Mesenchymal stem cell (in vitro differentiated cells and primary cell): ENCODE measurements at regions not wholly inside any gene's neighbourhood (a gene's known extent, or its start where the extent isn't known, plus 50 kb on each side); places are given as distances from the start of the nearest gene placed in this dataset.

Source experiments
- DNase-seq: peaks from one replicate; pipeline ENCODE4 v3.0.0-alpha.2; 2013
- H2AFZ ChIP-seq: one replicate; pipeline ENCODE4 v1.6.1; 2013; ENCODE audit warnings: low read depth, mild to moderate bottlenecking, control low read depth, inconsistent platforms, low read length, moderate library complexity
- H2AK5ac ChIP-seq: 2 replicates; pipeline ENCODE4 v1.6.1; 2013; ENCODE audit warnings: low read length, moderate library complexity, mild to moderate bottlenecking, inconsistent platforms; ENCODE audit not compliant: severe bottlenecking
- H2BK120ac ChIP-seq: one replicate; pipeline ENCODE4 v1.6.1; 2013; ENCODE audit warnings: low read depth, mild to moderate bottlenecking, inconsistent platforms, low read length, moderate library complexity
- H2BK12ac ChIP-seq, 2 experiments: one replicate each; pipeline ENCODE4 v1.6.1; 2013; ENCODE audit warnings: inconsistent platforms in 2 of 2, low read length in 2 of 2, mild to moderate bottlenecking in 2 of 2, moderate library complexity in 2 of 2, control low read depth in 1 of 2
- H2BK15ac ChIP-seq: one replicate; pipeline ENCODE4 v1.6.1; 2013; ENCODE audit warnings: mild to moderate bottlenecking, low read depth, inconsistent platforms; ENCODE audit not compliant: poor library complexity, severe bottlenecking
- H2BK5ac ChIP-seq: 2 replicates; pipeline ENCODE4 v1.6.1; 2013; ENCODE audit warnings: low read depth, mild to moderate bottlenecking, low read length, control low read depth, inconsistent platforms; ENCODE audit not compliant: poor library complexity, severe bottlenecking
- H3K14ac ChIP-seq, 2 experiments: one replicate each; pipeline ENCODE4 v1.6.1; 2013; ENCODE audit warnings: inconsistent platforms in 2 of 2, low read length in 2 of 2, control low read depth in 1 of 2, mild to moderate bottlenecking in 1 of 2, moderate library complexity in 1 of 2
- H3K18ac ChIP-seq, 2 experiments: one replicate each; pipeline ENCODE4 v1.6.1; 2013; ENCODE audit warnings: inconsistent platforms in 2 of 2, low read length in 2 of 2, control low read depth in 1 of 2, low read depth in 1 of 2, mild to moderate bottlenecking in 1 of 2
- H3K23ac ChIP-seq, 2 experiments: one replicate each; pipeline ENCODE4 v1.6.1; 2013; ENCODE audit warnings: inconsistent platforms in 2 of 2, low read length in 2 of 2, mild to moderate bottlenecking in 2 of 2, moderate library complexity in 2 of 2, control low read depth in 1 of 2
- H3K27ac ChIP-seq: 2 replicates; pipeline ENCODE4 v1.5.1; 2013; ENCODE audit warnings: mild to moderate bottlenecking, moderate library complexity, low read length, control low read depth, inconsistent platforms; ENCODE audit not compliant: poor library complexity, severe bottlenecking
- H3K27me3 ChIP-seq, 2 experiments: 2 replicates each; pipeline versions ENCODE4 v1.6.1 to v1.7.0; 2013; ENCODE audit warnings: low read length in 2 of 2, mild to moderate bottlenecking in 2 of 2, moderate library complexity in 2 of 2, control low read depth in 1 of 2, inconsistent platforms in 1 of 2; ENCODE audit not compliant: control insufficient read depth in 1 of 2, insufficient read depth in 1 of 2
- H3K36me3 ChIP-seq, 2 experiments: 2 replicates each; pipeline versions ENCODE4 v1.6.1 to v1.7.0; 2013; ENCODE audit warnings: low read length in 2 of 2, control low read depth in 1 of 2, inconsistent platforms in 1 of 2, low read depth in 1 of 2, mild to moderate bottlenecking in 1 of 2; ENCODE audit not compliant: insufficient read depth in 2 of 2, control insufficient read depth in 1 of 2
- H3K4ac ChIP-seq, 2 experiments: one replicate each; pipeline ENCODE4 v1.6.1; 2013; ENCODE audit warnings: inconsistent platforms in 2 of 2, low read length in 2 of 2, mild to moderate bottlenecking in 2 of 2, moderate library complexity in 2 of 2, control low read depth in 1 of 2, low read depth in 1 of 2
- H3K4me1 ChIP-seq: 2 replicates; pipeline ENCODE4 v1.6.1; 2013; ENCODE audit warnings: low read depth, low read length, control low read depth; ENCODE audit not compliant: control insufficient read depth, insufficient read depth
- H3K4me2 ChIP-seq: 2 replicates; pipeline ENCODE4 v1.6.1; 2013; ENCODE audit warnings: low read length, mild to moderate bottlenecking, inconsistent platforms; ENCODE audit not compliant: poor library complexity, severe bottlenecking
- H3K4me3 ChIP-seq, 2 experiments: 2 replicates each; pipeline versions ENCODE4 v1.5.1 to v1.7.0; 2013; ENCODE audit warnings: low read length in 2 of 2, mild to moderate bottlenecking in 2 of 2, control low read depth in 1 of 2, low read depth in 1 of 2; ENCODE audit not compliant: insufficient read depth in 1 of 2
- H3K79me1 ChIP-seq: replicated peaks from 2 replicates; pipeline ENCODE4 v1.6.1; 2013; ENCODE audit warnings: mild to moderate bottlenecking, control low read depth, low read length, inconsistent platforms; ENCODE audit not compliant: poor library complexity, severe bottlenecking
- H3K9ac ChIP-seq: 2 replicates; pipeline ENCODE4 v1.7.0; 2013; ENCODE audit warnings: mild to moderate bottlenecking, low read length, moderate library complexity
- H3K9me3 ChIP-seq: 2 replicates; pipeline ENCODE4 v1.7.0; 2013; ENCODE audit warnings: mild to moderate bottlenecking, low read length; ENCODE audit not compliant: control insufficient read depth
- H4K8ac ChIP-seq: one replicate; pipeline ENCODE4 v1.6.1; 2013; ENCODE audit warnings: inconsistent platforms, mild to moderate bottlenecking, low read length, moderate library complexity
- H4K91ac ChIP-seq: one replicate; pipeline ENCODE4 v1.6.1; 2013; ENCODE audit warnings: mild to moderate bottlenecking, low read length, inconsistent platforms
- WGBS: methylation state at CpG from one replicate; pipeline ENCODE4 v1.1.7; 2013; ENCODE audit warnings: mixed read lengths; 5-methylcytosine and 5-hydroxymethylcytosine counted together

DNA sequence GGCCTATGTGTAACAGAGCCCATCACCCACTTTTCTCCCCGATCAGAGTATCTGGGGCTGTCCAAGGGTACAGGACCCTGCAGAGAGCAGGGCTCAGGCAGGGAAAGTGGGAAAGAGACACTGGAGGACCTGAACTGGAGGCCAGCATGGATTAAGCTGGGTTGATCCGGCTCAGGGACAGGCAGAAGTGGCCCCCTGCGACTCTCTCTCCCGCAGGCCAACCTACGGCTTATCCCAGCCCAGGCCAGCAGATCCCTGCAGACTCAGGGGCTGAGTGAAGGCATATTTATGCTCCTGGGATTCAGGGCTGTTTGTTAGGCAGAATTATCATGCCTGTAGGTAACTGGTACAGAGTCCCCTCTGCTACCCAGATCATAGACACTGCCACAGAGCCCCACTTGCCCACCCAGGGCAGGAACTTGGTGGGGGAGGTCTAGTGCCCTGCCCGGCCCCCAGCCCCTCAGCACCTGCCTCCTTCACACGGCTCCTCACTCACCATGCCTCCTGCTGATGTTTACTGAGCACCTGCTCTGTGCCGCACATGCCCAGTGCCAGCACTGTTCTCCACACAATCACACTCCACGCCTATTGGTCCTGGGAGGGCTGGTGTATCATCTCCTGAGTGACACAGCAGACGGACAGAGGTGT, 87.3 kb downstream of the ADRA2C start:
- 77% methylated on average over 10 of the region's 10 CpGs for WGBS
- no peak for DNase-seq

DNA sequence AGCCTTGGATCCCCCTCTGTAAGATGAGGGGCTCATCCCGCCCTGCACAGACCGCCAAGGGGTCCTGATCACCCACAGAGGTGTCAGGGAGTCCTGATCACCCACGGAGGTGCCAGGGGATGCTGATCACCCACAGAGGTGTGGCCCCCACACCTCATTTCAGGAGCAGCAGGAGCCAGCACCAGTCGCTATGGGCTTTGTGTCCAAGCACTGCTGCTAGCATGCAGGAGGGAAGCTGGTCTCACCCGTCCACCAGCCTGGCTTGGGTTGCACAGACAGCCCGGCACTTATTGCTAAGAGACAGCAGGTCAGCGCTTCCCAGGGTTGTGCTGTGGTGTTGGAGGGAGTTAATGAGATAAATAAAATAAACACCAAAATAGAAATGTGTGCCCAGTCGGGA, 88.5 kb downstream of the ADRA2C start:
- H3K4me1 ChIP-seq = no peaks in the 10 kb centered on the region
- H3K4ac ChIP-seq = no peak overlapping the region
- H3K27ac ChIP-seq = no peak overlapping the region
- H2AFZ ChIP-seq = peak overlapping the region; percentile 10
- H3K18ac ChIP-seq = no peak overlapping the region
- no peak for DNase-seq
- no peak overlapping the region for H2BK5ac ChIP-seq
- no peak overlapping the region for H3K9ac ChIP-seq
- H2AK5ac ChIP-seq = no peak overlapping the region
- H4K8ac ChIP-seq = no peak overlapping the region
- no peaks in the 10 kb centered on the region for H3K36me3 ChIP-seq
- no peak overlapping the region for H3K4me3 ChIP-seq
- no peaks in the 10 kb centered on the region for H3K79me1 ChIP-seq
- peaks cover 26 to 96% of the 10 kb centered on the region in 2 experiments for H3K27me3 ChIP-seq
- H3K4me2 ChIP-seq = no peak overlapping the region
- WGBS = 67% methylated on average over 8 of the region's 8 CpGs
- no peak overlapping the region for H3K14ac ChIP-seq
- no peak overlapping the region for H4K91ac ChIP-seq
- H2BK12ac ChIP-seq = no peak overlapping the region
- H3K23ac ChIP-seq = no peak overlapping the region
- peaks cover 12% of the 10 kb centered on the region for H3K9me3 ChIP-seq
- no peak overlapping the region for H2BK15ac ChIP-seq
- H2BK120ac ChIP-seq = no peak overlapping the region

More for the DNA sequence above, 87.3 kb downstream of the ADRA2C start:
- Histone ChIP-seq H2BK12ac (no peak overlapping the region), H3K14ac (no peak overlapping the region), H3K23ac (no peak overlapping the region), H3K4ac (no peak overlapping the region), H3K18ac (no peak overlapping the region), H3K9me3 (peaks cover 18% of the 10 kb centered on the region), H3K4me3 (peak overlapping the region in 1 of 2 experiments; percentile 16), H2BK120ac (no peak overlapping the region), H4K8ac (no peak overlapping the region), H3K79me1 (no peaks in the 10 kb centered on the region), H3K9ac (no peak overlapping the region), H2AFZ (no peak overlapping the region), H4K91ac (no peak overlapping the region), H3K27ac (no peak overlapping the region), H3K36me3 (no peaks in the 10 kb centered on the region), H2BK5ac (no peak overlapping the region), H3K4me1 (no peaks in the 10 kb centered on the region), H2AK5ac (no peak overlapping the region), H3K4me2 (no peak overlapping the region), H2BK15ac (no peak overlapping the region), H3K27me3 (peaks cover 20 to 88% of the 10 kb centered on the region in 2 experiments)

DNA sequence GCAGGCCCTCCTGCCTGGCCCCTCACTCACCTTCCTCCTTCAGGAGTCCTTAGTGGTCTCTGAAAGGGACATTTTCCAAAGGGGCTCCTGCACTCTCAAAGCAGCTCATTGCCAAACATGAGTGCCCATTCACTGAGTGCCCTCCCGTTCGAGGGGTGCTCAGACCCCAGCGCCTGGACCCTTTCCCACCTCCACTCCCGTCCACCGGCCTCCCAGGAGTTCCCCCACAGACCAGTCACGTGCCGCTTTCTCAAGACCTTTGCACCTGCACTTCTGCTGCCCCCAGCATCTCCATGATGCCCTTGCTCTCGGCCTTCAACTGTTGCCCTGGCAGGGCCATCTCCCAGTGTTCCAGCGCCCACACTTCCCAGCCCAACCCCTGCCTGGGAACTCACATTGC, 89.5 kb downstream of the ADRA2C start:
- no peak overlapping the region for H2BK12ac ChIP-seq
- no peak overlapping the region for H3K23ac ChIP-seq
- no peak overlapping the region for H2BK120ac ChIP-seq
- no peak overlapping the region for H2AK5ac ChIP-seq
- no peak overlapping the region for H3K18ac ChIP-seq
- no peak overlapping the region for H3K4me3 ChIP-seq
- peaks cover 26 to 95% of the 10 kb centered on the region in 2 experiments for H3K27me3 ChIP-seq
- H3K4me1 ChIP-seq = no peaks in the 10 kb centered on the region
- no peak overlapping the region for H2BK15ac ChIP-seq
- H3K4ac ChIP-seq = no peak overlapping the region
- no peak overlapping the region for H3K27ac ChIP-seq
- no peak overlapping the region for H3K14ac ChIP-seq
- no peak for DNase-seq
- H3K36me3 ChIP-seq = no peaks in the 10 kb centered on the region
- H3K9me3 ChIP-seq = peaks cover 2% of the 10 kb centered on the region
- no peak overlapping the region for H4K91ac ChIP-seq
- H3K79me1 ChIP-seq = no peaks in the 10 kb centered on the region
- no peak overlapping the region for H2AFZ ChIP-seq
- 80% methylated on average over 9 of the region's 9 CpGs for WGBS
- no peak overlapping the region for H3K4me2 ChIP-seq
- no peak overlapping the region for H2BK5ac ChIP-seq
- H3K9ac ChIP-seq = no peak overlapping the region
- H4K8ac ChIP-seq = no peak overlapping the region

DNA sequence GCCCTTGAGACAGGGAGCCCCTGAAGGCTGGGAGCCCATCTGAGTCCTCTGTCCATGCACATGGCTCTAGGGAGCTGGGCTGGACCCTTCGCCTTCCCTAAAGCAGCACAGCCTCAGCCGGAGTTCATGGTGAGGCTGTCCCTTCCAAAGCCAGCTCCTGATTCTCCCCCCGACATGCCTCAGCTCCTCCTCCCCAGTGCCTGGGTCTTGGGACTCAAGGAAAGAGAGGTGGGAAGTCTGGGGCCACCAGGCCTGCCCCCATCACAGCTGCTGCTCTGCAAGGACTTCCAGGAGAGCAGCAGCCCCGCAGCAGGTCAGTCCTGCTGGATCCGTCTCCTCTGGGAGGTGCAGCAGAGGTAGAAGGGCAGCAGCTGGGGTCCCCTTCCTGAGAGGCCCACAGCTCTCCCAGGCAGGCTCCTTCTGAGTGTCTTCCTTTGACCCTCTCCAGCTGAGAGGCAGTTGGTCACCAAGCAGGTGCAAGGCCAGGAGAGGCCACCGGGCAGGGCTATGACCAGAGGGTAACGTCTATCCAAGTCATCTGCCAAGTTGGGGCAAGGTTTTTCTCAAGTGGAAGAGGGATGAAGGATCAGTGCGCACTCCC, 90.5 kb downstream of the ADRA2C start:
- no peak overlapping the region for H3K4me3 ChIP-seq
- no peak overlapping the region for H2BK12ac ChIP-seq
- H2BK120ac ChIP-seq = no peak overlapping the region
- H3K23ac ChIP-seq = no peak overlapping the region
- H3K9ac ChIP-seq = no peak overlapping the region
- H3K4ac ChIP-seq = no peak overlapping the region
- H3K4me2 ChIP-seq = no peak overlapping the region
- no peaks in the 10 kb centered on the region for H3K4me1 ChIP-seq
- H2AFZ ChIP-seq = no peak overlapping the region
- no peak overlapping the region for H4K91ac ChIP-seq
- no peak overlapping the region for H3K18ac ChIP-seq
- no peak overlapping the region for H2AK5ac ChIP-seq
- H3K27ac ChIP-seq = no peak overlapping the region
- no peak overlapping the region for H2BK15ac ChIP-seq
- H3K27me3 ChIP-seq = peaks cover 29 to 95% of the 10 kb centered on the region in 2 experiments
- 78% methylated on average over 8 of the region's 8 CpGs for WGBS
- H3K36me3 ChIP-seq = no peaks in the 10 kb centered on the region
- no peaks in the 10 kb centered on the region for H3K9me3 ChIP-seq
- no peak overlapping the region for H3K14ac ChIP-seq
- DNase-seq = no peak
- H3K79me1 ChIP-seq = no peaks in the 10 kb centered on the region
- no peak overlapping the region for H4K8ac ChIP-seq
- H2BK5ac ChIP-seq = no peak overlapping the region
